ENCODE measurements at regions not wholly inside any gene's neighbourhood (a gene's known extent, or its start where the extent isn't known, plus 50 kb on each side); places are given as distances from the start of the nearest gene placed in this dataset.

DNA sequence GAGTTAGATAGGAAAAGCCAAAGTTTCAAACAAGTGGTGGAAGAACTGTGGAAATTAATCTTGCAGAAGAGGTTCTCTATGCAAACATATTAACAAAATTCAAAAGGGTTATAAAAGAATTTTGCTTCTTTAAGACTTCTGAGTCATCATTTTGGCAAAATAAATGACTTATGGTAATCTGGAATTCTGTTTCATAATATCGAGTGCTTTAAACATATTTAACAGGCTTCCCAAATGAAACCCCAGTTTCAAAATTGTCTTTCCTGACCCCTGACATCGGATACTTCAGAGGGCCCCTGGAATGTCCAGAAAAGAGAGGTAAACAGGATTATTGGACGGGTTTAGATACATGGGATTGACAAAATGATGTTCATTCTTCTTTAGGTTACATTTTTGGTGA is 444.6 kb downstream of the HTR7 start:
- TF ChIP-seq, protein P1, sequence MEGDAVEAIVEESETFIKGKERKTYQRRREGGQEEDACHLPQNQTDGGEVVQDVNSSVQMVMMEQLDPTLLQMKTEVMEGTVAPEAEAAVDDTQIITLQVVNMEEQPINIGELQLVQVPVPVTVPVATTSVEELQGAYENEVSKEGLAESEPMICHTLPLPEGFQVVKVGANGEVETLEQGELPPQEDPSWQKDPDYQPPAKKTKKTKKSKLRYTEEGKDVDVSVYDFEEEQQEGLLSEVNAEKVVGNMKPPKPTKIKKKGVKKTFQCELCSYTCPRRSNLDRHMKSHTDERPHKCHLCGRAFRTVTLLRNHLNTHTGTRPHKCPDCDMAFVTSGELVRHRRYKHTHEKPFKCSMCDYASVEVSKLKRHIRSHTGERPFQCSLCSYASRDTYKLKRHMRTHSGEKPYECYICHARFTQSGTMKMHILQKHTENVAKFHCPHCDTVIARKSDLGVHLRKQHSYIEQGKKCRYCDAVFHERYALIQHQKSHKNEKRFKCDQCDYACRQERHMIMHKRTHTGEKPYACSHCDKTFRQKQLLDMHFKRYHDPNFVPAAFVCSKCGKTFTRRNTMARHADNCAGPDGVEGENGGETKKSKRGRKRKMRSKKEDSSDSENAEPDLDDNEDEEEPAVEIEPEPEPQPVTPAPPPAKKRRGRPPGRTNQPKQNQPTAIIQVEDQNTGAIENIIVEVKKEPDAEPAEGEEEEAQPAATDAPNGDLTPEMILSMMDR (IDR thresholded peaks at IDR 0.05 in 4 of 5, conservative IDR thresholded peaks at IDR 0.05 in 1 of 5): no peak
- no peak for TF ChIP-seq POLR2A (IDR thresholded peaks at IDR 0.05)

All from gastrocnemius medialis (tissue), 4 donors.